HepG2 (cell line): ENCODE measurements at regions not wholly inside any gene's neighbourhood (a gene's known extent, or its start where the extent isn't known, plus 50 kb on each side); places are given as distances from the start of the nearest gene placed in this dataset.

Source experiments
- ATAC-seq: fragments of 200-7000 bp; cut with Tn5 transposase; 3 replicates; pipeline ENCODE4 v1.9.1; 2020; ENCODE audit warnings: mild to moderate bottlenecking, moderate library complexity
- BruUV-seq: library from RNA; stranded (reverse); fragments of 400-500 nt; replicated peaks from 2 replicates; lab custom pipeline; 2021; lab: Mats Ljungman, UMichigan
- CTCF ChIA-PET: fragments of 300-600 bp; formaldehyde crosslinking; extraction: SDS; loops from one replicate; lab custom pipeline; 2021; ENCODE audit warnings: low total read pairs, inconsistent platforms, low intra/inter-chr PET ratio; lab: Yijun Ruan, JAX
- POLR2A ChIA-PET: fragments of 350-600 bp; sonication (Branson Sonifier 250); formaldehyde crosslinking; loops from one replicate; lab custom pipeline; 2020; ENCODE audit warnings: antibody characterized with exemption, inconsistent platforms; lab: Yijun Ruan, JAX
- DNase-seq: peaks from one replicate; pipeline ENCODE4 v3.0.0-alpha.2; 2015; ENCODE audit warnings: low spot score
- FAIRE-seq: peaks from 3 replicates; lab custom pipeline; 2011; peaks lifted over from hg19 to GRCh38; lab: Jason Lieb, UNC
- H2AFZ ChIP-seq: one replicate; pipeline ENCODE4 v1.6.1; 2011; ENCODE audit warnings: low read length, inconsistent platforms
- H3K27ac ChIP-seq: fragments of 300-600 bp; 3 replicates; pipeline ENCODE4 v1.8.0; 2011; ENCODE audit warnings: mixed run types, mild to moderate bottlenecking, mixed read lengths, low read length, inconsistent platforms; ENCODE audit not compliant: insufficient read depth; ENCODE audit errors: extremely low read length
- H3K27me3 ChIP-seq, 2 experiments: fragments of 200-600 bp in 1 of 2; 2 replicates in 1 of 2; 3 replicates in 1 of 2; pipeline versions ENCODE4 v1.6.0 to v1.8.0; 2011; ENCODE audit warnings: low read length in 2 of 2, mild to moderate bottlenecking in 2 of 2, moderate library complexity in 2 of 2, inconsistent platforms in 1 of 2; ENCODE audit not compliant: insufficient read depth in 2 of 2, control insufficient read depth in 1 of 2
- H3K36me3 ChIP-seq, 2 experiments: fragments of 200-600 bp in 1 of 2; replicated peaks in 1 of 2; 2 replicates in 1 of 2; 3 replicates in 1 of 2; pipeline versions ENCODE4 v1.5.1 to v1.8.0; 2011; ENCODE audit warnings: low read length in 2 of 2, inconsistent platforms in 1 of 2; ENCODE audit not compliant: insufficient read depth in 2 of 2, control insufficient read depth in 1 of 2
- H3K4me1 ChIP-seq: 2 replicates; pipeline ENCODE4 v1.5.1; 2012; ENCODE audit warnings: low read length, inconsistent platforms; ENCODE audit not compliant: insufficient read depth
- H3K4me2 ChIP-seq: 2 replicates; pipeline ENCODE4 v1.6.0; 2011; ENCODE audit warnings: low read depth, low read length, inconsistent platforms
- H3K4me3 ChIP-seq, 3 experiments: fragments of 200-600 bp in 1 of 3; sonication (generic), shearing (Covaris generic) in 1 of 3; replicated peaks in 1 of 3; 2 replicates each; pipeline ENCODE4 v1.5.1; 2011 to 2016; ENCODE audit warnings: low read length in 3 of 3, inconsistent platforms in 2 of 3, low read depth in 2 of 3, mild to moderate bottlenecking in 2 of 3, control low read depth in 1 of 3, mixed read lengths in 1 of 3; ENCODE audit not compliant: insufficient read depth in 1 of 3
- H3K79me2 ChIP-seq: one replicate; pipeline ENCODE4 v1.6.1; 2011; ENCODE audit warnings: low read length, inconsistent platforms; ENCODE audit not compliant: insufficient read depth
- H3K9ac ChIP-seq: 2 replicates; pipeline ENCODE4 v1.6.0; 2011; ENCODE audit warnings: mild to moderate bottlenecking, low read depth, low read length, inconsistent platforms; ENCODE audit not compliant: insufficient read depth
- H3K9me3 ChIP-seq: 2 replicates; pipeline ENCODE4 v1.5.1; 2012; ENCODE audit warnings: mild to moderate bottlenecking, low read length
- H4K20me1 ChIP-seq: 2 replicates; pipeline ENCODE4 v1.6.0; 2011; ENCODE audit warnings: inconsistent platforms, mild to moderate bottlenecking, low read length, moderate library complexity; ENCODE audit not compliant: insufficient read depth
- ASH2L ChIP-seq: fragments of 300-600, 200-600 bp; sonication (generic); IDR thresholded peaks from 2 replicates; pipeline ENCODE4 v1.7.0; 2017; ENCODE audit warnings: low read depth, mild to moderate bottlenecking, moderate library complexity, mixed read lengths, low read length; ENCODE audit not compliant: insufficient read length
- GTF3A ChIP-seq: sonication (generic); formaldehyde crosslinking; conservative IDR thresholded peaks from 2 replicates; pipeline ENCODE4 v1.4.0; 2020; ENCODE audit warnings: mild to moderate bottlenecking, missing genetic modification reagents
- HHEX ChIP-seq: IDR thresholded peaks from 2 replicates; pipeline ENCODE4 v1.6.1; 2016; ENCODE audit warnings: control low read depth
- NR2C2 ChIP-seq: sonication (generic); formaldehyde crosslinking; IDR thresholded peaks from 2 replicates; pipeline ENCODE4 v1.4.0; 2020; ENCODE audit warnings: missing genetic modification reagents, mild to moderate bottlenecking, moderate library complexity, borderline replicate concordance
- PLRG1 ChIP-seq: fragments of 450-650 bp; conservative IDR thresholded peaks from 2 replicates; pipeline ENCODE4 v1.6.1; 2016
- ZNF331 ChIP-seq: sonication (generic); formaldehyde crosslinking; IDR thresholded peaks from 2 replicates; pipeline ENCODE4 v1.4.0; 2020; ENCODE audit warnings: missing genetic modification reagents
- ZNF383 ChIP-seq: sonication (generic); formaldehyde crosslinking; IDR thresholded peaks from 2 replicates; pipeline ENCODE4 v1.4.0; 2020; ENCODE audit warnings: missing genetic modification reagents, mild to moderate bottlenecking, borderline replicate concordance
- ZNF644 ChIP-seq: IDR thresholded peaks from 2 replicates; pipeline ENCODE4 v1.6.1; 2016; ENCODE audit warnings: low read depth
- WGBS: methylation state at CpG from one replicate; pipeline ENCODE4 v1.1.6; 2017; ENCODE audit warnings: low lambda C conversion rate; 5-methylcytosine and 5-hydroxymethylcytosine counted together
- in situ Hi-C: cut with HindIII; loops from 2 replicates; pipeline ENCODE4 v1.10.0; 2017; ENCODE audit warnings: low pct_unique_long_range_greater_than_20kb; ENCODE audit not compliant: extremely low pct_ligation_motif_present
- intact Hi-C: fragments of 100-400 bp; cut with micrococcal nuclease; formaldehyde crosslinking; loops from one replicate; pipeline ENCODE4 v1.10.0; 2022; ENCODE audit not compliant: unreplicated experiment
- TF ChIP-seq, protein P1 (sequence below): sonication (generic); formaldehyde crosslinking; IDR thresholded peaks from 2 replicates; pipeline ENCODE4 v1.5.1; 2020; ENCODE audit warnings: mild to moderate bottlenecking, missing genetic modification reagents, moderate library complexity

DNA sequence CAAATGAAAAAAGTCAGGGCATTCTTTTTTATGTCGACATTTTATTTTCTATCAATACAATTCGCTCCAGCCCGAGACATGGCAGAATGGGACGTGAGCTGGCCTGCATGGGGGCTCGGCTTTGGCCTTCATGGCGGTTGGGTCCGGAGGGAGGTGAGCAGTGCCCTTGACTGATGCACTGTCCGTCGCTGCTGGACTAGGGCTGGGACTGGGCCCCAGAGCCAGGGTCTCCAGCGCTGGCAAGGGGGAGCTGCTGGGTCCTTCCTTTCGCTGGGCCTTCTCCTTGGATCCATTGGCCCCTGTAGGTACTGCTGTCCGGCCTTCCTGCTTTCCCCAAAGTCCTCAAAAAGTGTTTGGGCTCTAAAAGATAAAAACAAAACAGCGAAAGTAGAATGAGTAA lies 124.6 kb downstream of the EDN3 start:
- intact Hi-C loops (no loop called here), in situ Hi-C loops (no loop called here)
- FAIRE-seq (no peak), DNase-seq (no peak), ATAC-seq (no peak)
- Histone ChIP-seq H3K4me2 (no peak overlapping the region), H3K4me3 (no peak overlapping the region), H3K36me3 (no peaks in the 10 kb centered on the region), H3K4me1 (no peaks in the 10 kb centered on the region), H3K27me3 (peaks cover 13 to 36% of the 10 kb centered on the region in 2 experiments; a peak in 4 of 5 replicates), H4K20me1 (no peaks in the 10 kb centered on the region; the same call in 1 of the 2 replicates), H3K9ac (no peak overlapping the region), H3K79me2 (no peaks in the 10 kb centered on the region), H2AFZ (no peak overlapping the region), H3K27ac (no peak overlapping the region), H3K9me3 (no peaks in the 10 kb centered on the region)
- no peak for TF ChIP-seq ZNF644 (CRISPR knock-in tag)
- no peak for TF ChIP-seq ZNF331
- no peak for TF ChIP-seq ZNF383 (CRISPR knock-in tag)
- no peak for TF ChIP-seq HHEX (CRISPR knock-in tag)
- TF ChIP-seq GTF3A (CRISPR knock-in tag), result no peak
- TF ChIP-seq ASH2L, result no peak
- TF ChIP-seq PLRG1, result no peak
- TF ChIP-seq NR2C2, result no peak
- no TSS peak for BruUV-seq
- POLR2A ChIA-PET, result no interaction called here
- WGBS, result 12% methylated on average over 13 of the region's 13 CpGs
- CTCF ChIA-PET, result no interaction called here

DNA sequence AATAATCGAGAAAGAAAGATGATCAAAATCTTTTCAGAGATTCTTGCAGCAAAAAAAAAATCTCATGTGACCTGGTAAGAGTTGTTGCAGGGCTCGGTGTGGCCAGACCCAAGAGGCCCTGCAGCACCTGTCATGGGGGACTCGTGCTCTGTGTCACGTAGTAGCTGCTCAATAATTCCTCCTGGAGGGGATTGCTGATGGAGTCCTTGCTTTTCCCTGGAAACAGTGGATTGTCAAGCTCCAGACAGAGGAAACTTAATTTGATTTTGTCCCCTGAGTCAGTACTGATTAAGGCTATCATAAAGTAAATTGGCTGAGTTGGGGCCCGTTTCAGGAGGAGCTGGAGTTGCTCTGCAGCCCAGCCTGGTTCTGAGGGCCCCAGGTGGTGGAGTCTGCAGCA lies 125.2 kb downstream of the EDN3 start:
- Histone ChIP-seq H3K4me3 (no peak overlapping the region), H3K36me3 (no peaks in the 10 kb centered on the region), H4K20me1 (no peaks in the 10 kb centered on the region; the same call in 1 of the 2 replicates)
- POLR2A ChIA-PET, result no interaction called here
- TF ChIP-seq, protein P1, sequence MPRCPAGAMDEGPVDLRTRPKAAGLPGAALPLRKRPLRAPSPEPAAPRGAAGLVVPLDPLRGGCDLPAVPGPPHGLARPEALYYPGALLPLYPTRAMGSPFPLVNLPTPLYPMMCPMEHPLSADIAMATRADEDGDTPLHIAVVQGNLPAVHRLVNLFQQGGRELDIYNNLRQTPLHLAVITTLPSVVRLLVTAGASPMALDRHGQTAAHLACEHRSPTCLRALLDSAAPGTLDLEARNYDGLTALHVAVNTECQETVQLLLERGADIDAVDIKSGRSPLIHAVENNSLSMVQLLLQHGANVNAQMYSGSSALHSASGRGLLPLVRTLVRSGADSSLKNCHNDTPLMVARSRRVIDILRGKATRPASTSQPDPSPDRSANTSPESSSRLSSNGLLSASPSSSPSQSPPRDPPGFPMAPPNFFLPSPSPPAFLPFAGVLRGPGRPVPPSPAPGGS (CRISPR knock-in tag), result no peak
- TF ChIP-seq, all 625 proteins: peak for 0
- H3K9me3 ChIP-seq, result no peaks in the 10 kb centered on the region
- H3K9ac ChIP-seq, result no peak overlapping the region
- DNase-seq, result no peak
- H2AFZ ChIP-seq, result no peak overlapping the region
- in situ Hi-C loops (no loop called here), intact Hi-C loops (no loop called here)
- no peak overlapping the region for H3K4me2 ChIP-seq
- no peaks in the 10 kb centered on the region for H3K4me1 ChIP-seq
- CTCF ChIA-PET, result no interaction called here
- WGBS, result 5% methylated on average over 5 of the region's 5 CpGs
- peaks cover 13 to 30% of the 10 kb centered on the region in 2 experiments; a peak in 4 of 5 replicates for H3K27me3 ChIP-seq
- no peak for ATAC-seq
- no TSS peak for BruUV-seq
- no peaks in the 10 kb centered on the region for H3K79me2 ChIP-seq
- H3K27ac ChIP-seq, result no peak overlapping the region
- FAIRE-seq, result no peak
